ENCODE measurements at regions not wholly inside any gene's neighbourhood (a gene's known extent, or its start where the extent isn't known, plus 50 kb on each side); places are given as distances from the start of the nearest gene placed in this dataset.

- ChIA-PET CTCF (interaction anchor here (1.4 kb wide), 1 partner anchor 12 kb away, joined by 3 read pairs; no protein-coding TSS in a partner anchor), POLR2A (no interaction called here)
- ATAC-seq (no peak), DNase-seq (no peak)
- H3K36me3 Mint-ChIP-seq (ENCODE audit: low read depth): no peaks in the 10 kb centered on the region
- no peak overlapping the region for H3K4me3 Mint-ChIP-seq
- H3K4me1 Mint-ChIP-seq (ENCODE audit: low read depth): no peaks in the 10 kb centered on the region
- no peaks in the 10 kb centered on the region for H3K27me3 Mint-ChIP-seq
- peaks cover 6% of the 10 kb centered on the region for H3K9me3 Mint-ChIP-seq
- H3K27ac Mint-ChIP-seq: no peak overlapping the region
- TF ChIP-seq CTCF (IDR thresholded peaks at IDR 0.05): no peak
- intact Hi-C loops (cut with micrococcal nuclease): no loop called here
These were observed 318.6 kb upstream of the PTCHD4 start for GRCh38 chr6:48429610-48430009.

DNA sequence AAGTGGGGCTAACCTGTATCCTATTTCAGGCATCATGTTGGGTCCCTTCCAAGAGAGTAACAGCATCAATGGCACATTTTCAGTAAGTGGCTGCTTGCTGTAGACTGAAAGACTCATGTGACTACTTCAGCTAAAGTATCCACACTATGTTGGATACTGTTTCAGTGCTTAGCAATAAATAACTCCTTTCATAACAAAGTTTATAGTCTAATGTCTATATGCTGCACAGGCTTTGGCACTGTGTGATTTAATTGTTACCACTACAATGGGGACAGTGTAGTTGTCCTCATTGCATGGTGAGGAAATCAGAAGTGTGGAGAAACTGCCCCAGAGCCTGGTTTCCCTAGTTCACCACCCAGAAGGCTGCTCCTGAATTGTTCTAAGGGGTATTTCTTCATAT, 318.0 kb upstream of the PTCHD4 start:
- Mint-ChIP-seq H3K9me3 (peaks cover 6% of the 10 kb centered on the region), H3K27ac (no peak overlapping the region), H3K36me3 (ENCODE audit: low read depth) (no peaks in the 10 kb centered on the region), H3K4me3 (no peak overlapping the region), H3K27me3 (no peaks in the 10 kb centered on the region), H3K4me1 (ENCODE audit: low read depth) (no peaks in the 10 kb centered on the region)
- CTCF ChIA-PET: no interaction called here
- intact Hi-C loops (cut with micrococcal nuclease): no loop called here
- DNase-seq: no peak
- no peak for TF ChIP-seq CTCF (IDR thresholded peaks at IDR 0.05)
- no peak for ATAC-seq
- POLR2A ChIA-PET: no interaction called here

DNA sequence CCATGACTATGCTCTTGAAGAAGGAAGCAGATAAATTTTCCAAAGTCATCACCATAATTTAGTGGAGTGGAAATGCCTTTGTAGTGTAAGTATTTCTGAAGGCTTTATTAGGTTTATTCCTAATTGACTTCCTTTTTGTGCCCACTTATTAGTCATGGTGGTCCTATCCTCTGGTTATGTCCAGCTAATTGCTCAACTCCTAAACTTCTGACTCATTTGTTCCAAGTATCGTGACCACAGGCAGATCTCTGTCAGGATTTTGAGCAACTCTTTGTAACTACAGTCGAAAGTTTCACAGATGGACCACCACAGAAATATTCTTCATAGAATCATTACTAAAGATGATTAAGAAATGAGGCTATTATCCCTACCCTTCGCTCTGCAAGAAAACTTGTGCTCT, 315.6 kb upstream of the PTCHD4 start:
- Mint-ChIP-seq H3K4me1 (ENCODE audit: low read depth) (no peaks in the 10 kb centered on the region), H3K9me3 (peaks cover 3% of the 10 kb centered on the region)

GRCh38 chr6:48423640-48424365, 312.8 kb upstream of the PTCHD4 start:
- Mint-ChIP-seq H3K27ac (no peak overlapping the region), H3K4me1 (ENCODE audit: low read depth) (no peaks in the 10 kb centered on the region), H3K27me3 (no peaks in the 10 kb centered on the region), H3K4me3 (no peak overlapping the region), H3K36me3 (ENCODE audit: low read depth) (no peaks in the 10 kb centered on the region), H3K9me3 (no peaks in the 10 kb centered on the region)
- no peak for TF ChIP-seq CTCF (IDR thresholded peaks at IDR 0.05)
- ChIA-PET POLR2A (no interaction called here), CTCF (no interaction called here)
- ATAC-seq (no peak), DNase-seq (no peak)
- intact Hi-C loops (cut with micrococcal nuclease): no loop called here

More for the DNA sequence above, 315.6 kb upstream of the PTCHD4 start:
- no peak for TF ChIP-seq CTCF (IDR thresholded peaks at IDR 0.05)
- ChIA-PET CTCF (no interaction called here), POLR2A (no interaction called here)
- intact Hi-C loops (cut with micrococcal nuclease): no loop called here
- H3K27ac Mint-ChIP-seq: no peak overlapping the region
- H3K36me3 Mint-ChIP-seq (ENCODE audit: low read depth): no peaks in the 10 kb centered on the region
- H3K27me3 Mint-ChIP-seq: no peaks in the 10 kb centered on the region
- ATAC-seq: no peak
- DNase-seq: no peak
- no peak overlapping the region for H3K4me3 Mint-ChIP-seq

DNA sequence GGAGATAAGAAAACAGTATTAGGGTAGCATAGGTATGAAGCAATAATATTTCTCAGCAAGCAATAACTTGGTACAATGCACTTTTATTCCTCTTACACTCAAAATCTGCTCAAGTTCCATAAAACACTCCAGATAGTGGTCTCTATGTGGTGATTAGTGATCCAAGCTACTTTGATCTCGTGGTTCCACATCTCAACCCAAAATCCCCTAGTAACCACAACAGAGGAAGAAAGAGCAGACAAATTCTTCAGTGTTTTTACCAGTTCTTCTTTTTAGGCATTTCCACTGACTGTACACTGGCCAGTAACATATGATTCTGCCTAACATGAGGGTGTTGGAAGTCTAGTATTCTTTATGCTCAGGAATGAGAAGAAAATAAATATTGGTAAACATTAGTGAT, 309.0 kb upstream of the PTCHD4 start:
- intact Hi-C loops (cut with micrococcal nuclease): no loop called here
- no peak for TF ChIP-seq CTCF (IDR thresholded peaks at IDR 0.05)
- no peak for ATAC-seq
- Mint-ChIP-seq H3K4me1 (ENCODE audit: low read depth) (no peaks in the 10 kb centered on the region), H3K36me3 (ENCODE audit: low read depth) (no peaks in the 10 kb centered on the region), H3K27ac (no peak overlapping the region), H3K4me3 (no peak overlapping the region), H3K27me3 (no peaks in the 10 kb centered on the region), H3K9me3 (no peaks in the 10 kb centered on the region)
- ChIA-PET POLR2A (no interaction called here), CTCF (no interaction called here)
- no peak for DNase-seq
